CD1c-positive myeloid dendritic cell (primary cell): ENCODE measurements at regions not wholly inside any gene's neighbourhood (a gene's known extent, or its start where the extent isn't known, plus 50 kb on each side); places are given as distances from the start of the nearest gene placed in this dataset.
"Not testable (repeated sequence)": the region's sequence is repeated elsewhere in the genome, so short reads cannot be mapped to it uniquely, and the experiment has no call there.

Experiments used
- DNase-seq: peaks from one replicate; pipeline ENCODE4 v3.0.0-alpha.2; 2016; ENCODE audit errors: extremely low spot score

DNA sequence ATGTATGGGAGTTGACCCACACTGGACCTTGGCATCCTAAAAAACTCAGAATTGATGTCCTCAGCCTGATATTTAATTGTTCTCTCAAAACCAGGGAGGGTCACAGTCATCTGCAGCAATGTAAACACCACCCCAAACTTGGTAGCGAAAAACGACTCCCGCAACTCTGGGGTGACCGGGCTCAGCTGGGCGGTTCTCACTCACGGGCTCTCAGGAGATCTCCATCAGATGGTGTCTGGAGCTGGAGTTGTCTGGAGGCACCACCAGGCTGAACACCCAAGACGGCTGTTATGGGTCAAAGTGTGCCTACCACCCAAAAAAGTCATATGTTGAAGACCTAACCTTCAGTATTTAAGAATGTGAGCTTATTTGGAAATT is 50.9 kb upstream of the NXT1 start:
- DNase-seq, result no peak

DNA sequence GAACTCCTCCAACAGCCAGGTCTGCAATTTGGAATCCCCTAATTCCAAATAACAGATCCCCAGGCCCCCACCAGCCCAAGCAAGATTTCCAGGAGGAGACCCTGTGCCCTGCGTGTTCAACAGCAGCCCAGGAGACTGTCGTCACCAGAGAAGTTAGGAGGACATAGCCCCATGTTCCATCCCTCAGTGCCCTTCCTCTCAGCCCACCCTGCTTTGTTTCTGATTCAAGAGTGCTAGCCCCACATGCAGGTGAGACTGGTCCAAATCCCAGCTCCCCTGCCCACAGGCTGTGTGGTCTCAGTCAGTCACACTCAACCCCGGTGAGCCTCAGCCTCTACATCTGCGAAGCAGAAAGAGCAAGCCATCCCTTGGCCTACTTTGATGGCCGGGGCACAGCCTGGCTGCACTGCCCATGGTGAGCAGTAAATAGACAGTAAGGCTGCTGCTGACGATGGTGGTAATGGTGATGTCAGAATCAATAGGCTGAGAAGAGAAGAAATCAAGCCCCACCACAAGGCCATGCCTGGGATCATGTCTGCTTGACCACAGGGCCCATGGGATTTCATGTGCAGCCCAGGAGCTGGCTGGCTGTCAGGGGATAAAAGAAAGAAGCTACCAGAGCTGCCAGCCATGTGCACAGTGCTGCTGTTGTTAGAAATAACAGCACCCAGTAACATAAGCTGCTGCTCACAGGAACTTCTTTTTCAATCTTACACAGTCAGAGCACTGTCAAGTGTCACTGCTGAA is 51.5 kb upstream of the NXT1 start:
- DNase-seq, result no peak

DNA sequence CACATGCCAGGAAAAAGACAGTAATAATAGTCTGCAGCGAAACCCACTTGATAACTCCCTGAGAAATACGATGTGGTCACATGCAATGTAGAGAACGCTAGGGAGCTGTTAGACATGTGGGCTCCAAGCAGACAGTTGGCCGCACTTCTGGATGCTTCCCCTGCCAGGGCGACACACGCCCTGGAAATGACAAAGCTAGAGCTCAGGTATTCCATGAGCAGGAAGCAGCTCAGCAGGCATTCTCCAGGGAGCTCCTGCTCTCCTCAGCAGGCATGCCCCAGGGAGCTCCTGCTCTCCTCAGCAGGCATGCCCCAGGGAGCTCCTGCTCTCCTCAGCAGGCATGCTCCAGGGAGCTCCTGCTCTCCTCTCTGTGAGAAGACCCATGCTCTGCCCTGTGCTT is 52.4 kb upstream of the NXT1 start:
- no peak for DNase-seq

- DNase-seq, result no peak
Measured at GRCh38 chr20:23296841-23297701, 53.5 kb upstream of the NXT1 start.

GRCh38 chr20:23295934-23296333 is 54.7 kb upstream of the NXT1 start:
- DNase-seq, result no peak

DNA sequence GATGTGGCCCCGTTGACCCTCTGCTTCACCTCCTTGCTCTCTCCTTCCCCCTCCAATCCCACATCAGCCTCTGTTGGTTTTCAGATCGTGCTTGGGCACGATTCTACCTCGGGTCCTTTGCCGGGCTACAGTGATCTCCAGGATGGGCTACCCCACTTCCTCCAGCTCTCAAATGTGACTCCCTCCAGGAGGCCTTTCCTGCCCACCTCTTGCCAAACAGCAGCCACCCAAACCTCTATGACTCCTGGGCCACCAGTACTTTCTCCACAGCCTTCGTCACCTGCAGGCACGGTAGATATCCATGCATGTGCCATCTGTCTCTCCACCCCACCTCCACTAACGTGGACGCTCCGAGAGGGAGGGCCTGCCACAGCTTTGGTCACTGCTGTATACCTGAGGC is 55.9 kb upstream of the NXT1 start:
- no peak for DNase-seq

GRCh38 chr20:23294166-23294565 is 56.4 kb upstream of the NXT1 start:
- no peak for DNase-seq

DNA sequence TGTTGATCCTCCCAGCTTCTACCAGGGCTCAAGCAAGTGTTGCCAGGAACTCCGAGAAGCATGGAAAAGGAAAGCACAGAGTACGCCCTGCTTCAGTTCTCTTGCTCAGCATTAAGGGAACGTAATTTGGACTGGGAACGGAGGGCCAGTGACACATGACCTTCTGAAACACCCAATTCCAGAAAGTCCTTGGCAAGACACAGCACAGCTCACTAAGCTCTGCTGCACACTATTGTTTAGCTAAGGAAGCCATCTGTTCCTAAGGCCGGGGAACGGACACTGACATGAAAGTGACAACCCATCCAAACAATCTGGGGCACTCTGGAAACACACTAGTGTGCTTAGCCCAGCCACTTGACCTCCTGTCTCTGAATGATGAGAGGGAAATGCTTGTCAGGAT is 56.9 kb upstream of the NXT1 start:
- no peak for DNase-seq

GRCh38 chr20:23292311-23292710 is 58.3 kb upstream of the NXT1 start:
- DNase-seq, result not testable (repeated sequence)

DNA sequence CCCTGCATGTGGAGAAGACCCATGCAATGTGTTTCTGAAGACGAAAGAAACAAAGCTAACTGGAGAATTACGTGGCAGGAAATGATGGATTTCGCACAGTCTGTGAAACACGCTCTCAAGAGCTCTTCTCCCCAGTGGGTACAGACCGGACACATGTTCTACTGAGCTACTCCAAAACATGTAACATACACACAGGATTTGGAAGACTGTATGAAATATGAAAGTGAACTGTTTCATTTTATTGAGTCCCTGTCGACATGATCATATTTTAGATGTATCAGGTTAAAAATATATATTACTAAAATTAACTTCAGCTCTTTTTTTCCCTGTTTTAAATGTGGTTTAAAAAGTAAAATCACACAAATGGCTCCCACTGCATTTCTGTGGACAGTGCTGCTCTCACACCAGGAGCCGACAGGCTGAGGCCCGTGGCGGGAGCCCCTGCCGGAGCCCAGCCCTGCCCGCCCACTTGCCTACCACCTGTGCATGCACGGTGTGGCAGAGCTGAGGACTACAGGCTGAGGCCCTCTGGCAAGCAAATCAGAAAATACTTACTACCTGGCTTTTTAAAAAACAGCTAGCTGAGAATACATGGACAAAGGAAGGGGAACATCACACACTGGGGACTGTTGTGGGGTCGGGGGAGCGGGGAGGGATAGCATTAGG is 58.9 kb upstream of the NXT1 start:
- DNase-seq, result no peak

DNA sequence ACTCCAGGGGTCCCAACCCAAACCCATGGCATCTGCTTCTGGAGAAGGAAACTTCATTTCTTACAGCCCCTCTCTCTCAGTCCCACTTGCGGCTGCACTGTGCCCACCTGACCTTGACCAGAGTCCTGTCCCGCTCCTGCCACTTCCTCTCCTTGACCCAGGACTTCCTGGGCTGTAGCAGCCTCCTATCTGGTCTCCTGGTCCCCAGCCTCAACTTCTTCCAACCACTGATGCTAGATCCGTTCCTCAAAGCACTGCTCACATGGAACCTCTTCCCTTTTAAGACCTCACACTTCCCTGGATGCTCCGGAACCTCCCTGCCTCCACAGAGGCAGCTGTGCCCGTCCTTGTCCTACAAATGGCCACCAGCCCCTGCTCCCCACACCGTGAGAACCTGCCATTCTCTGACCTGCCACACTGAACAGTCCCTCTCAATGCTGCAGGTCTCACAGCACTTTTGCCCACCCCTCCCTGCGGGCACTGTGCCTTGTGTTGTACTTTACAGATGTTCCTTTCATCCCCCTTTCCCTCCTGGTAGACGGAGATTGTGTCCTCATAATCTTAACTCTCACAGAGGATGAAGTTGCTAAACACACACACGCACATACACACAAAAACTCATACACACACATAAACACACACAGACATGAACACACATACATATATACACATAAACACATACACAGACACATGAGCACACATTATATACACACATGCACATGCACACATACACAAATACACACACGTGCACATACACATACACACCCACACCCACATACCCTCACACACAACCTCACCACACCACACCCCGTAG is 59.6 kb upstream of the NXT1 start:
- no peak for DNase-seq

DNA sequence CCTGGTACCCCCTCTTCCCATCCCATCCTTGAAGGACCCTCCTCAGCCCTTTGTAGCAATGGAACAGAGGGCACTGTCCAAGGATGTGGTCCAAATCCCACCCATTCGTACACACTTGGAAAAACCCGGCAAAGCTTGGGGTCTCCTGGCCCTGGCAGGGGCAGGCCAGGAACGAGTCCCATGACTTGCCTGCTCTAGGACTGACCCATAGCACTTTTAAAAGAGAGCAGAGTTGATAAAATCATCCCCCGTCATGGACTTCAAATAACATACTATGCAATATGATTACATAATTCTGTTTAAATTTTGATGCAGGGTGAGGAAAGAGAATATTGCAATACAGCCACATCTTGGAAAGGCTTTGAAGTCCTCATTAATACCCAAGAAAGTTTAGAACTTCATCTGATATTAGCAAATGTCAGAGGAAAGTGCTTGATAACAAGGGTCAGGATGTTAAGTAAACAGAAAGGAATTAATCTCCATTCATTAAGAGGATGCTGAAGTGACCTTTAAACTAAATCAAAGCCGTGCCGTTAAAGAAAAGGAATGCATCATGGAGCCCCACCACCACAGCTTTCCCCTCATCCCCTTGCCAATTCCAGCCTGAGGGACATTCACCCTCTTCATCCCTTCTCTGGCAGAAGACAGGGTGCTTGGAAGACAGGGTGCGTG is 60.7 kb upstream of the NXT1 start:
- DNase-seq, result no peak

GRCh38 chr20:23289249-23289648 is 61.3 kb upstream of the NXT1 start:
- DNase-seq, result no peak

DNA sequence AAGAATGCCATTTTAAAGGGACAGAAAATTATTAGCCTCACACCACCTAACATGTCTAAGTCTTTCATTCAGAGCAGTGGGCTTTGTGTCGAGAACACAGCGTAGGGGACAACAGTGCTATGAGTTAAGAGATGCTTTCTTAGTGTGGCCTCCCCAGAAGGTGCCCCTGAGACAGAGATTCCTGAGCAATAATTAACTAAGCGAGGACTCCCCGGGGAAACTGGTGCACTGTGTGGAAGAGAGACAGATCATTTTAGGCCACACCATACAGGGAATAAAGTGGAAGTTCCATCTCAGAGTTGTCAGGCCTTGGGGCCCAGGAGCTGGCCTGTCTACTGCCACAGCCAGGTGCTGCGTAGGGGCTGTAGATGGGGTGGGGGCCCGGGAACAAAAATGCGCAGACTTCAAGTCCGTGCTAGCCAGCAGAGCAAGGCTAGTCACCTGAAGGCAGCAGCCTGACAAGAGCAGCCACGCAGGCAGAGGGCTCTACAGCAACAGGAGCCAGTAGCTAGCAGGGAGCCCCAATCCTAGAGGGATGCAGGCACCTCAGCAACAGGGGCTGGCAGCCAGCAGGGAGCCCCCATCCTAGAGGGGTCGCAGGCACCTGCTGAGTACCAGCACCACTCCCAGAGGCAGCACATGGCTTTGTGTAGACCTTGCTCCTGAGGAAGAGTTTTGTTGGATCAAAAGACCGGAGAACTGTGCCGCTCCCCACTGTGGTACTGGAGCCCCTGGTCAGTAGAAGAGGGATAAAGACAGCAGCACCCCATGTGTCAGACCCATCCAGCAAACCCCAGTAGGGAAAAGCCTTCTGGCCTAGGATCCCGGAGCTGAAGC is 63.0 kb upstream of the NXT1 start:
- DNase-seq, result no peak

DNA sequence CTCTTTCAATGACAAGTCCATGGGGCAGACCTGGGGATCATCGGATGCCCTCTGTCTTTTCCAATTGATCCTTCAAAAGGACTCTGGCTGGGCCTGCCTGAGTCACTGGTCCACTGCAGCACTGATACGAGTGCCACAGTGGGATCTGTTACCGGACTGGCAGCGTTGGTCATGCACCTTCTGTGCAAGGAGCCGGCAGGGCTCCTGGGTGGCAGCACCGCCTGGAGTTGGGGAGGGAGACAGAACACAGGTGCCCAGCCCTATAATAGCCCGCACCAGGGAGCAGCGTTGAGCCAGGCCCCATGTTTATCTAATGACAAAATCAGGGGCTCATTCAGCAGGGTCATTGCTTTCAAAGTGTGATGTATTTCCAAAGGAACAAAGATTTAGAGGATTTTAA is 64.2 kb upstream of the NXT1 start:
- no peak for DNase-seq

GRCh38 chr20:23285536-23285935 is 65.1 kb upstream of the NXT1 start:
- no peak for DNase-seq

- no peak for DNase-seq
Measured at GRCh38 chr20:23284009-23284408, 66.6 kb upstream of the NXT1 start.

DNA sequence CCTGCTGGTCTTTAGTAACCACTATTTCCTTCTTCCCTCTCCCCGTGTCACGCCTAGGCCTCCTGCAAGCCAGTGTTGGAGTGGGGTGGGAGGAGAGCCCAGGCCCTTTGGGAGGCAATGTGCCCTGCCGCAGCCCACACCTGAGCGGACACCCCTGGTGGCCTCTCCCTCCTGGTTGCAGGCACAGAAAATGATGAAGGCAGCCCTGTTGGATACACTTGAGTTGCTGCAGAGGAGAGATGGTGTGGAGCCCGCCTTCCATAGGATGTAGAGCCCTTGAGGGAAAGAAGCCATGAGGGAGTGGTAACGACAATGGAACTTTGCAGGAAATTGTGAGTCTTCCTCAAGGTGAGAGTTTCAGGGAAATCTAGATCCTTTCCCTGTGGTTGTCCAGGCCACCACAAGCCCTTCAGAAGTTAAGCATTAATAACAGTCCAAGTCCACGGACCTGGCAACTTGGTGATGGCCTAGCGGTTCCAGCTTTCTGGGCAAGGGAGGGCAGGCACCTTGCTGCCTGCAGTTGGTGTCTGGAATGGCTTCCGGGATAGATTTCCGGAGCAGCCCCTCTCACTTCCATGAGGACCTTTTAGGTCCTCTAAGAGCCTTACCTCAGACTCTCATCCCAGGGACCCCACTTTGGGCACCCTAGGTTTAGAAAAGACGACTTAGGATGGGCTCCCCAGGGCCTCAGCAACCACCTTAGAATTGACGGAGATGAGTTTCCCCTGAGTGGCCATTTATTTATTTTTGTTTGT is 67.3 kb upstream of the NXT1 start:
- no peak for DNase-seq

- no peak for DNase-seq
Measured at GRCh38 chr20:23282546-23282945, 68.0 kb upstream of the NXT1 start.

DNA sequence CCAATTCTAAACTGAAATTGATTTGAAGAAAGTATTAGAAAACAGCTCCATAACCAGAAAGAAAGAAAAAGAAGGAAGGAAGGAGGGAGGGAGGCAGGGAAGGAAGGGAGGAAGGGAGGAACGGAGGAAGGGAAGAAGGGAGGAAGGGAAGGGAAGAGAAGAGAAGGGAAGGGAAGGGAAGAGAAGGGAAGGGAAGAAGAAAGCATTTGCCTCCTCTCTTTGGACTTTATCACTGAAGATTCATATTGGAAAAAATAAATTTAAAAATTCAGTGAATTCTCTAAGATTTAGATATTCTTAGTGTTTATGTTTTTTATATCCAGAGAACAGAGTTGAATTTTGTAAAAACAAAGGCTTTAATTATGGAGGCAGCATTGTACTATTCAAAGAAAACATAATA is 68.5 kb upstream of the NXT1 start:
- no peak for DNase-seq
